ENCODE measurements at regions not wholly inside any gene's neighbourhood (a gene's known extent, or its start where the extent isn't known, plus 50 kb on each side); places are given as distances from the start of the nearest gene placed in this dataset.

DNA sequence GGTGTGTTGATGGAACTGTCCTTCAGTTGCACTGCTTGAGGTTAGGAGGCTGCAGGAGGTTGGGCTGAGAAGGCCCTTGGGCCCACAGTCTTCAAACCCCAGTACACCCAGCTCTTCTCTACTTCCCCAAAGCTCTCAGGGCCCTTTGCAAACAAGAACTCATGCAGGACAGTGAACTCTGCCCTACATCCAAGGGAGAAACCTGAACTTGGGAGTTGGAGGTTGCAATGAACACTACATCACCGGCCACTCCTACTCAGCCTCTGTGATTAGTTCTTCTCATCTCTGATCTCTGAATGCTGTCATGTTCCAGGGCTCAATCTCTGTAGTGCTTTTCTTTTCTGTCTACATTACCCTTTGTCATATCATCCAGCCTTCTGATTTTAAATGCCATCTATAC lies 148.5 kb upstream of the PDE7B start:
- DNase-seq (no peak), ATAC-seq (ENCODE audit: insufficient read depth, low read depth) (no peak)
- Histone ChIP-seq H3K79me2 (ENCODE audit: insufficient read depth, low read length) (no peaks in the 10 kb centered on the region), H3K36me3 (ENCODE audit: insufficient read depth, low read length) (no peaks in the 10 kb centered on the region), H3K4me3 (ENCODE audit: low read depth in 1 of 2, low read length in 2 of 2) (no peak overlapping the region), H3K27ac (ENCODE audit: low read length) (no peak overlapping the region), H2AFZ (ENCODE audit: low read depth, low read length) (no peak overlapping the region), H3K27me3 (ENCODE audit: insufficient read depth, low read length, poor library complexity) (peaks cover 22% of the 10 kb centered on the region), H3K9ac (ENCODE audit: low read depth, low read length) (no peak overlapping the region), H3K4me1 (ENCODE audit: insufficient read depth, low read length) (no peaks in the 10 kb centered on the region), H4K20me1 (ENCODE audit: insufficient read depth, low read length) (no peaks in the 10 kb centered on the region), H3K9me3 (ENCODE audit: insufficient read depth, low read length, severe bottlenecking) (no peaks in the 10 kb centered on the region), H3K4me2 (ENCODE audit: insufficient read depth, low read length) (no peak overlapping the region)
- TF ChIP-seq EZH2 (IDR thresholded peaks at IDR 0.05; ENCODE audit: borderline replicate concordance, low read depth, low read length, severe bottlenecking), result no peak
- TF ChIP-seq, protein P1, sequence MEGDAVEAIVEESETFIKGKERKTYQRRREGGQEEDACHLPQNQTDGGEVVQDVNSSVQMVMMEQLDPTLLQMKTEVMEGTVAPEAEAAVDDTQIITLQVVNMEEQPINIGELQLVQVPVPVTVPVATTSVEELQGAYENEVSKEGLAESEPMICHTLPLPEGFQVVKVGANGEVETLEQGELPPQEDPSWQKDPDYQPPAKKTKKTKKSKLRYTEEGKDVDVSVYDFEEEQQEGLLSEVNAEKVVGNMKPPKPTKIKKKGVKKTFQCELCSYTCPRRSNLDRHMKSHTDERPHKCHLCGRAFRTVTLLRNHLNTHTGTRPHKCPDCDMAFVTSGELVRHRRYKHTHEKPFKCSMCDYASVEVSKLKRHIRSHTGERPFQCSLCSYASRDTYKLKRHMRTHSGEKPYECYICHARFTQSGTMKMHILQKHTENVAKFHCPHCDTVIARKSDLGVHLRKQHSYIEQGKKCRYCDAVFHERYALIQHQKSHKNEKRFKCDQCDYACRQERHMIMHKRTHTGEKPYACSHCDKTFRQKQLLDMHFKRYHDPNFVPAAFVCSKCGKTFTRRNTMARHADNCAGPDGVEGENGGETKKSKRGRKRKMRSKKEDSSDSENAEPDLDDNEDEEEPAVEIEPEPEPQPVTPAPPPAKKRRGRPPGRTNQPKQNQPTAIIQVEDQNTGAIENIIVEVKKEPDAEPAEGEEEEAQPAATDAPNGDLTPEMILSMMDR (IDR thresholded peaks at IDR 0.05; ENCODE audit: borderline replicate concordance, extremely low read depth, low read length, poor library complexity, severe bottlenecking), result no peak

DNA sequence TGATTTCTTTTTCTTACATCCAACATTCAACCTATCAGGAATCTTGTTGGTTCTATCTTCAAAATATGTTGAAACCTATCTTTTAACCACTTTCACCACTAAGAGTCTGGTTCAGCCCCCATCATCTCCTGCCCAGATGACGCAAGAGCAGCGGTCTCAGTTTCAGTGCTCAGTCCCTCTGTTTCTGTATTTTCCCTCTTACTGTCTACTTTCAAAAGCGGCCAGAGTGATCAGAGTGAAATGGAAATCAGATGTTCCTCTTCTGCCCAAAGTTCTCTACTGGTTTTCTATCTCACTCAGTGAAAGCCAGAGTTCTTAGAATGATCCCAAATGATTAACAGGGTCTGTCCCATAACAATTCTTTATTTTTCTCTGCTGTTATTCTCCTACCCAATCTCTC lies 147.9 kb upstream of the PDE7B start:
- H3K27me3 ChIP-seq (ENCODE audit: insufficient read depth, low read length, poor library complexity), result peaks cover 20% of the 10 kb centered on the region
- no peak for DNase-seq
- H3K4me1 ChIP-seq (ENCODE audit: insufficient read depth, low read length), result no peaks in the 10 kb centered on the region
- no peak overlapping the region for H2AFZ ChIP-seq (ENCODE audit: low read depth, low read length)
- no peak overlapping the region for H3K27ac ChIP-seq (ENCODE audit: low read length)
- no peaks in the 10 kb centered on the region for H3K36me3 ChIP-seq (ENCODE audit: insufficient read depth, low read length)
- H3K4me3 ChIP-seq (ENCODE audit: low read depth in 1 of 2, low read length in 2 of 2), result no peak overlapping the region
- H3K9me3 ChIP-seq (ENCODE audit: insufficient read depth, low read length, severe bottlenecking), result no peaks in the 10 kb centered on the region
- no peaks in the 10 kb centered on the region for H4K20me1 ChIP-seq (ENCODE audit: insufficient read depth, low read length)
- no peak overlapping the region for H3K4me2 ChIP-seq (ENCODE audit: insufficient read depth, low read length)
- no peak for ATAC-seq (ENCODE audit: insufficient read depth, low read depth)
- H3K79me2 ChIP-seq (ENCODE audit: insufficient read depth, low read length), result no peaks in the 10 kb centered on the region
- H3K9ac ChIP-seq (ENCODE audit: low read depth, low read length), result no peak overlapping the region
- no peak for TF ChIP-seq EZH2 (IDR thresholded peaks at IDR 0.05; ENCODE audit: borderline replicate concordance, low read depth, low read length, severe bottlenecking)
- TF ChIP-seq, protein P1 (IDR thresholded peaks at IDR 0.05; ENCODE audit: borderline replicate concordance, extremely low read depth, low read length, poor library complexity, severe bottlenecking), result no peak

DNA sequence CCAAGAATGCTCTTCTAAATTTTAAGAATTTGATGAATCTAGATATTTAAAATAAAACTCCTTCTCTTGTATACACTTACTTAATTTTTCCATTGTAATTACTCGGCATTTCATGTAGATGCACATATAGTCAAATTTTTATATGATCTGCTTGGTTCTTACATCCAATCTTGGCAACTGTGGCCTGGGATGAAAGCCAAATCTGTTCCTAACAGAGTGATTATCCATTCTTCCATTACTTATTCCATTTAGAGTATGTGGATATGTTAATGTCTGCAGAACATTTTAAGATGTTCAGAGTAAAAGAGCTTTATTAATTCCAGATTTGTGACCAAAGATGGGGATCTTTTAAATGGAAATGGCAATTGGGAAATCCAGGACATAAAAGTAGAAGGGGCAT lies 144.1 kb upstream of the PDE7B start:
- Histone ChIP-seq H3K27me3 (ENCODE audit: insufficient read depth, low read length, poor library complexity) (peaks cover 25% of the 10 kb centered on the region), H3K4me3 (ENCODE audit: low read depth in 1 of 2, low read length in 2 of 2) (no peak overlapping the region), H2AFZ (ENCODE audit: low read depth, low read length) (no peak overlapping the region), H3K4me2 (ENCODE audit: insufficient read depth, low read length) (no peak overlapping the region), H3K9ac (ENCODE audit: low read depth, low read length) (no peak overlapping the region), H3K79me2 (ENCODE audit: insufficient read depth, low read length) (no peaks in the 10 kb centered on the region), H4K20me1 (ENCODE audit: insufficient read depth, low read length) (no peaks in the 10 kb centered on the region), H3K9me3 (ENCODE audit: insufficient read depth, low read length, severe bottlenecking) (no peaks in the 10 kb centered on the region), H3K27ac (ENCODE audit: low read length) (no peak overlapping the region), H3K4me1 (ENCODE audit: insufficient read depth, low read length) (no peaks in the 10 kb centered on the region), H3K36me3 (ENCODE audit: insufficient read depth, low read length) (no peaks in the 10 kb centered on the region)
- TF ChIP-seq, protein P1 (IDR thresholded peaks at IDR 0.05; ENCODE audit: borderline replicate concordance, extremely low read depth, low read length, poor library complexity, severe bottlenecking), result no peak
- no peak for TF ChIP-seq EZH2 (IDR thresholded peaks at IDR 0.05; ENCODE audit: borderline replicate concordance, low read depth, low read length, severe bottlenecking)
- no peak for DNase-seq
- ATAC-seq (ENCODE audit: insufficient read depth, low read depth), result no peak

DNA sequence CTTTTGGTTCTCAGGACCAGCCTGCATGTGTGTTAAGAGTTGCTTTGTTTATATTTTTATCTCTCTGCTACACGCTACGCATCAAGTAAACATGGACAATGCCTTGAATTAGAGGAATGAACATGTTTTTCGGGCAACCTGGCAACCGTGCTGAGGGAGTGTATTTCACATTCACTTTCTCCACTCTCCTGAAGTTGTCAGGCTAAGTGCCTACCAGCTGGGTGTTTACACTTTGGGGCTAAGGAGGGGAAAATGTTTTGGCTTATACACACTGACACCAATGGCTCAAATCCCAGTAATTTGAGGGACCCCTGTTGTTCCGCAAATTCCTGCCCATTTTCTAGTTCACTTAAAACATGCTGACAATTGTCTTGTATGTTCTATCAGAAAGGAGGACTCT lies 141.5 kb upstream of the PDE7B start:
- Histone ChIP-seq H3K4me2 (ENCODE audit: insufficient read depth, low read length) (no peak overlapping the region), H3K9ac (ENCODE audit: low read depth, low read length) (no peak overlapping the region), H2AFZ (ENCODE audit: low read depth, low read length) (no peak overlapping the region), H3K4me1 (ENCODE audit: insufficient read depth, low read length) (no peaks in the 10 kb centered on the region), H3K9me3 (ENCODE audit: insufficient read depth, low read length, severe bottlenecking) (no peaks in the 10 kb centered on the region), H4K20me1 (ENCODE audit: insufficient read depth, low read length) (no peaks in the 10 kb centered on the region), H3K27ac (ENCODE audit: low read length) (no peak overlapping the region), H3K27me3 (ENCODE audit: insufficient read depth, low read length, poor library complexity) (peaks cover 18% of the 10 kb centered on the region), H3K36me3 (ENCODE audit: insufficient read depth, low read length) (no peaks in the 10 kb centered on the region), H3K4me3 (ENCODE audit: low read depth in 1 of 2, low read length in 2 of 2) (no peak overlapping the region), H3K79me2 (ENCODE audit: insufficient read depth, low read length) (no peaks in the 10 kb centered on the region)
- DNase-seq, result no peak
- no peak for ATAC-seq (ENCODE audit: insufficient read depth, low read depth)
- TF ChIP-seq, protein P1 (IDR thresholded peaks at IDR 0.05; ENCODE audit: borderline replicate concordance, extremely low read depth, low read length, poor library complexity, severe bottlenecking), result no peak
- no peak for TF ChIP-seq EZH2 (IDR thresholded peaks at IDR 0.05; ENCODE audit: borderline replicate concordance, low read depth, low read length, severe bottlenecking)
